ENCODE measurements at regions not wholly inside any gene's neighbourhood (a gene's known extent, or its start where the extent isn't known, plus 50 kb on each side); places are given as distances from the start of the nearest gene placed in this dataset.

- TF ChIP-seq CUX1 (IDR thresholded peaks at IDR 0.05; ENCODE audit: insufficient replicate concordance, low read depth, low read length), result no peak
- TF ChIP-seq CEBPZ (IDR thresholded peaks at IDR 0.05; ENCODE audit: low read depth, low read length), result no peak
- no peak for TF ChIP-seq MTA3 (IDR thresholded peaks at IDR 0.05; ENCODE audit: borderline replicate concordance, low read length)
- no peak for TF ChIP-seq NR2C1 (IDR thresholded peaks at IDR 0.05)
- no peak for TF ChIP-seq ZSCAN29 (IDR thresholded peaks at IDR 0.05)
- TF ChIP-seq HCFC1 (IDR thresholded peaks at IDR 0.05; ENCODE audit: low read length), result no peak
- TF ChIP-seq ZBTB33 (IDR thresholded peaks at IDR 0.05), result no peak
- 0 out of 2 replicates have a peak, but pooled peaks have one; percentile 30 for TF ChIP-seq NR2F1 (conservative IDR thresholded peaks at IDR 0.05)
- TF ChIP-seq FOS (IDR thresholded peaks at IDR 0.05; ENCODE audit: borderline replicate concordance, extremely low read depth, insufficient read length), result no peak
- TF ChIP-seq SIX5 (IDR thresholded peaks at IDR 0.05; ENCODE audit: low read depth, low read length, severe bottlenecking), result no peak
- no peak for TF ChIP-seq NR2C2 (IDR thresholded peaks at IDR 0.05; ENCODE audit: borderline replicate concordance, control insufficient read depth, insufficient read length, low read depth)
- TF ChIP-seq CHD4 (IDR thresholded peaks at IDR 0.05), result no peak
- no peak for TF ChIP-seq ZNF384 (IDR thresholded peaks at IDR 0.05; ENCODE audit: borderline replicate concordance, low read depth, low read length)
- no peak for TF ChIP-seq CHD1 (IDR thresholded peaks at IDR 0.05; ENCODE audit: low read depth, low read length)
- peak; percentile 90 for TF ChIP-seq SMAD1 (IDR thresholded peaks at IDR 0.05; ENCODE audit: low read depth, partially characterized antibody)
- TF ChIP-seq GATAD2B (conservative IDR thresholded peaks at IDR 0.05; ENCODE audit: low read depth), result no peak
- no peak for TF ChIP-seq ZBED1 (IDR thresholded peaks at IDR 0.05; ENCODE audit: borderline replicate concordance)
- TF ChIP-seq DPF2 (IDR thresholded peaks at IDR 0.05), result peak; percentile 82
- no peak for TF ChIP-seq SREBF1 (IDR thresholded peaks at IDR 0.05; ENCODE audit: low read length)
- no peak for TF ChIP-seq SMARCA5 (IDR thresholded peaks at IDR 0.05)
Measured at GRCh38 chr4:162274354-162274753, 110.6 kb upstream of the FSTL5 start (continued).

Measured in GM12878 (cell line).